ENCODE measurements at regions not wholly inside any gene's neighbourhood (a gene's known extent, or its start where the extent isn't known, plus 50 kb on each side); places are given as distances from the start of the nearest gene placed in this dataset.

- TF ChIP-seq CTCF (IDR thresholded peaks at IDR 0.05; ENCODE audit: low read length) (no peak), EZH2 (IDR thresholded peaks at IDR 0.05; ENCODE audit: borderline replicate concordance, low read length) (no peak)
These were observed 240.4 kb downstream of the KLF12 start for GRCh38 chr13:73893833-73894232.
